IMR-90 (cell line): ENCODE measurements at regions not wholly inside any gene's neighbourhood (a gene's known extent, or its start where the extent isn't known, plus 50 kb on each side); places are given as distances from the start of the nearest gene placed in this dataset.
A peak's percentile ranks its signal among the peaks of the same experiment; 100 is the strongest.

Source experiments
- ATAC-seq: fragments of 200-7000 bp; cut with Tn5 transposase; 2 replicates; pipeline ENCODE4 v1.9.1; 2020; ENCODE audit warnings: low read depth, mild to moderate bottlenecking, moderate library complexity
- BruUV-seq: library from RNA; stranded (reverse); fragments of 400-500 nt; replicated peaks from 2 replicates; lab custom pipeline; 2021; lab: Mats Ljungman, UMichigan
- CTCF ChIA-PET: fragments of 300-600 bp; formaldehyde crosslinking; extraction: SDS; loops from one replicate; lab custom pipeline; 2021; ENCODE audit warnings: antibody characterized with exemption; lab: Yijun Ruan, JAX
- POLR2A ChIA-PET: fragments of 300-600 bp; sonication (Branson Sonifier 250); formaldehyde crosslinking; loops from one replicate; lab custom pipeline; 2022; ENCODE audit warnings: antibody characterized with exemption; ENCODE audit not compliant: unreplicated experiment; lab: Charles Lee
- DNase-seq: peaks from one replicate; pipeline ENCODE4 v3.0.0; 2013
- H2AFZ ChIP-seq: replicated peaks from 2 replicates; pipeline ENCODE3; 2013; ENCODE audit warnings: low read length, mild to moderate bottlenecking; ENCODE audit not compliant: poor library complexity
- H2AK5ac ChIP-seq: 2 replicates; pipeline ENCODE4 v1.6.1; 2013; ENCODE audit warnings: low read depth, low read length, inconsistent platforms
- H2AK9ac ChIP-seq: replicated peaks from 2 replicates; pipeline ENCODE3; 2013; ENCODE audit warnings: mild to moderate bottlenecking, low read depth, low read length, moderate library complexity; ENCODE audit not compliant: poor library complexity
- H2BK120ac ChIP-seq: 2 replicates; pipeline ENCODE4 v1.6.1; 2013; ENCODE audit warnings: low read depth, low read length, inconsistent platforms
- H2BK15ac ChIP-seq: 3 replicates; pipeline ENCODE4 v1.6.1; 2013; ENCODE audit warnings: low read depth, low read length, inconsistent platforms
- H2BK20ac ChIP-seq: 2 replicates; pipeline ENCODE4 v1.6.1; 2013; ENCODE audit warnings: low read depth, mild to moderate bottlenecking, inconsistent platforms, low read length, moderate library complexity
- H2BK5ac ChIP-seq: 2 replicates; pipeline ENCODE4 v1.6.1; 2013; ENCODE audit warnings: mild to moderate bottlenecking, low read depth, low read length, inconsistent platforms; ENCODE audit not compliant: poor library complexity, severe bottlenecking
- H3K14ac ChIP-seq: replicated peaks from 2 replicates; pipeline ENCODE4 v1.6.1; 2013; ENCODE audit warnings: low read depth, low read length, inconsistent platforms
- H3K18ac ChIP-seq: 2 replicates; pipeline ENCODE4 v1.6.1; 2013; ENCODE audit warnings: low read depth, low read length, control low read depth
- H3K23ac ChIP-seq: 2 replicates; pipeline ENCODE4 v1.6.1; 2013; ENCODE audit warnings: low read depth, low read length, inconsistent platforms
- H3K27ac ChIP-seq: 2 replicates; pipeline ENCODE4 v1.5.1; 2013; ENCODE audit warnings: mild to moderate bottlenecking, control low read depth, low read length; ENCODE audit not compliant: insufficient read depth
- H3K27me3 ChIP-seq: 2 replicates; pipeline ENCODE4 v1.6.1; 2013; ENCODE audit warnings: low read length; ENCODE audit not compliant: control insufficient read depth, insufficient read depth
- H3K36me3 ChIP-seq: 2 replicates; pipeline ENCODE4 v1.6.1; 2013; ENCODE audit warnings: low read length, mixed read lengths; ENCODE audit not compliant: control insufficient read depth, insufficient read depth
- H3K4ac ChIP-seq: 2 replicates; pipeline ENCODE4 v1.6.1; 2013; ENCODE audit warnings: low read depth, low read length, inconsistent platforms
- H3K4me1 ChIP-seq: 2 replicates; pipeline ENCODE4 v1.6.1; 2013; ENCODE audit warnings: low read length, mixed read lengths; ENCODE audit not compliant: control insufficient read depth, insufficient read depth
- H3K4me2 ChIP-seq: 2 replicates; pipeline ENCODE4 v1.6.1; 2013; ENCODE audit warnings: low read depth, mild to moderate bottlenecking, control low read depth, low read length, moderate library complexity
- H3K4me3 ChIP-seq: 2 replicates; pipeline ENCODE4 v1.5.1; 2013; ENCODE audit warnings: low read depth, mild to moderate bottlenecking, control low read depth, low read length, moderate library complexity; ENCODE audit not compliant: insufficient read depth
- H3K56ac ChIP-seq: 2 replicates; pipeline ENCODE4 v1.6.1; 2013; ENCODE audit warnings: low read length, inconsistent platforms; ENCODE audit not compliant: insufficient read depth; ENCODE audit errors: extremely low read depth
- H3K79me1 ChIP-seq, 2 experiments: 2 replicates each; pipeline ENCODE4 v1.6.1; 2013; ENCODE audit warnings: low read length in 2 of 2, inconsistent platforms in 1 of 2, low read depth in 1 of 2
- H3K9ac ChIP-seq: 2 replicates; pipeline ENCODE4 v1.6.1; 2013; ENCODE audit warnings: low read depth, low read length, control low read depth
- H3K9me1 ChIP-seq: 2 replicates; pipeline ENCODE4 v1.6.1; 2013; ENCODE audit warnings: low read length, inconsistent platforms; ENCODE audit not compliant: insufficient read depth
- H3K9me3 ChIP-seq: 2 replicates; pipeline ENCODE4 v1.6.1; 2013; ENCODE audit warnings: low read length; ENCODE audit not compliant: control insufficient read depth, insufficient read depth
- H4K20me1 ChIP-seq: 2 replicates; pipeline ENCODE4 v1.6.1; 2013; ENCODE audit warnings: low read length, inconsistent platforms; ENCODE audit not compliant: insufficient read depth
- H4K5ac ChIP-seq: 2 replicates; pipeline ENCODE4 v1.6.1; 2013; ENCODE audit warnings: mild to moderate bottlenecking, low read depth, low read length, control low read depth
- H4K8ac ChIP-seq, 2 experiments: 2 replicates each; pipeline ENCODE4 v1.6.1; 2013; ENCODE audit warnings: low read depth in 2 of 2, low read length in 2 of 2, control low read depth in 1 of 2, inconsistent platforms in 1 of 2
- H4K91ac ChIP-seq: 2 replicates; pipeline ENCODE4 v1.6.1; 2013; ENCODE audit warnings: low read depth, low read length, inconsistent platforms; ENCODE audit not compliant: insufficient read depth
- BHLHE40 ChIP-seq: fragments of 150-350 bp; IDR thresholded peaks from 2 replicates; pipeline ENCODE4 v1.6.1; 2016; ENCODE audit warnings: mild to moderate bottlenecking, low read depth, low read length
- CEBPB ChIP-seq: IDR thresholded peaks from 2 replicates; pipeline ENCODE4 v1.6.1; 2012; ENCODE audit warnings: low read depth, low read length, improper control_type of control experiment
- CHD1 ChIP-seq: IDR thresholded peaks from 2 replicates; pipeline ENCODE4 v1.6.1; 2012; ENCODE audit warnings: low read depth, low read length, improper control_type of control experiment
- CTCF ChIP-seq: conservative IDR thresholded peaks from 2 replicates; pipeline ENCODE4 v1.5.1; 2012; ENCODE audit warnings: mild to moderate bottlenecking, low read depth, low read length, improper control_type of control experiment
- ELK1 ChIP-seq: fragments of 150-350 bp; IDR thresholded peaks from 2 replicates; pipeline ENCODE4 v1.6.1; 2016; ENCODE audit warnings: low read depth, mild to moderate bottlenecking, low read length, moderate library complexity, borderline replicate concordance
- FOS ChIP-seq: fragments of 150-350 bp; IDR thresholded peaks from 2 replicates; pipeline ENCODE4 v1.6.1; 2016; ENCODE audit warnings: low read depth, low read length
- MAFK ChIP-seq: IDR thresholded peaks from 2 replicates; pipeline ENCODE4 v1.6.1; 2012; ENCODE audit warnings: low read depth, low read length, improper control_type of control experiment
- MAZ ChIP-seq: IDR thresholded peaks from 2 replicates; pipeline ENCODE4 v1.6.1; 2012; ENCODE audit warnings: low read depth, mild to moderate bottlenecking, low read length, improper control_type of control experiment, moderate library complexity, borderline replicate concordance
- MXI1 ChIP-seq: IDR thresholded peaks from 2 replicates; pipeline ENCODE4 v1.6.1; 2012; ENCODE audit warnings: low read depth, mild to moderate bottlenecking, low read length, moderate library complexity, borderline replicate concordance
- NFE2L2 ChIP-seq: fragments of 150-350 bp; IDR thresholded peaks from 2 replicates; pipeline ENCODE4 v1.6.1; 2016; ENCODE audit warnings: low read depth, mild to moderate bottlenecking, low read length
- POLR2A ChIP-seq: IDR thresholded peaks from 2 replicates; pipeline ENCODE4 v1.6.1; 2012; ENCODE audit warnings: mild to moderate bottlenecking, low read depth, low read length
- RAD21 ChIP-seq: IDR thresholded peaks from 2 replicates; pipeline ENCODE4 v1.6.1; 2012; ENCODE audit warnings: low read length, improper control_type of control experiment
- RCOR1 ChIP-seq: IDR thresholded peaks from 2 replicates; pipeline ENCODE4 v1.6.1; 2012; ENCODE audit warnings: mild to moderate bottlenecking, low read length, improper control_type of control experiment; ENCODE audit not compliant: insufficient replicate concordance
- RFX5 ChIP-seq: IDR thresholded peaks from 2 replicates; pipeline ENCODE4 v1.8.0; 2012; ENCODE audit warnings: low read depth, mild to moderate bottlenecking, low read length, moderate library complexity
- SMC3 ChIP-seq: fragments of 150-350 bp; IDR thresholded peaks from 2 replicates; pipeline ENCODE4 v1.6.1; 2016; ENCODE audit warnings: low read depth, mild to moderate bottlenecking, antibody characterized with exemption, low read length, moderate library complexity
- USF2 ChIP-seq: fragments of 150-350 bp; IDR thresholded peaks from 2 replicates; pipeline ENCODE4 v1.6.1; 2017; ENCODE audit warnings: mild to moderate bottlenecking, antibody characterized with exemption, low read length, low read depth
- WGBS, 2 experiments: methylation state at CpG; one replicate each; pipeline versions ENCODE4 v1.1.5 to v1.1.7; 2013; ENCODE audit warnings: missing lambda C conversion rate in 2 of 2; ENCODE audit not compliant: insufficient read length in 1 of 2; ENCODE audit errors: extremely low coverage in 2 of 2; 5-methylcytosine and 5-hydroxymethylcytosine counted together
- dilution Hi-C: fragments of 300-500 bp; cut with HindIII; formaldehyde crosslinking; loops from one replicate; pipeline ENCODE4 v1.14.3; 2018; ENCODE audit warnings: low sequenced_read_pairs; ENCODE audit not compliant: unreplicated experiment
- in situ Hi-C: fragments of 300-500 bp; cut with MboI; formaldehyde crosslinking; loops from 3 replicates; pipeline ENCODE4 v1.14.3; 2019; ENCODE audit warnings: low sequenced_read_pairs, inconsistent platforms, mixed read lengths
- intact Hi-C: fragments of 100-400 bp; cut with micrococcal nuclease; formaldehyde crosslinking; loops from 2 replicates; pipeline ENCODE4 v1.10.0; 2022

DNA sequence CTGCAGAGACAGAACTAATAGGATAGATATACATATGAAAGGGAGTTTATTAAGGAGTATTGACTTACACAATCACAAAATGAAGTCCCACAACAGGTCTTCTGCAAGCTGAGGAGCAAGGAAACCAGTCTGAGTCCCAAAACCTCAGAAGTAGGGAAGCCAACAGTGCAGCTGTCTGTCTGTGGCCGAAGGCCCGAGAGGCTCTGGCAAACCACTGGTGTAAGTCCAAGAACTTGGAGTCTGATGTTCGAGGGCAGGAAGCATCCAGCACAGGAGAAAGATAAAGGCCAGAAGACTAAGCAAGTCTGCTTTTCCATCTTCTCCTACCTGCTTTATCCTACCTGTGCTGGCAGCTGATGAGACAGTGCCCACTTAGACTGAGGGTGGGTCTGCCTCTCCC, 89.6 kb downstream of the MXRA5 start:
- in situ Hi-C loops (no loop called here), dilution Hi-C loops (no loop called here), intact Hi-C loops (no loop called here)
- Histone ChIP-seq H4K5ac (no peak overlapping the region), H3K14ac (no peak overlapping the region), H2BK5ac (no peak overlapping the region), H2AK5ac (no peak overlapping the region), H3K23ac (no peak overlapping the region), H2BK20ac (no peak overlapping the region), H4K91ac (no peak overlapping the region), H3K9me3 (no peaks in the 10 kb centered on the region; the same call in 1 of the 2 replicates), H3K27ac (no peak overlapping the region), H4K20me1 (no peaks in the 10 kb centered on the region), H3K9me1 (no peaks in the 10 kb centered on the region), H3K18ac (no peak overlapping the region), H2AK9ac (no peak overlapping the region), H3K27me3 (no peaks in the 10 kb centered on the region), H3K9ac (no peak overlapping the region), H2BK120ac (0 out of 2 replicates have a peak overlapping the region, but pooled peaks have one; percentile 19), H3K4me3 (no peak overlapping the region), H4K8ac (no peak overlapping the region), H3K4ac (no peak overlapping the region), H3K4me2 (no peak overlapping the region), H2AFZ (no peak overlapping the region), H3K56ac (no peak overlapping the region), H3K4me1 (no peaks in the 10 kb centered on the region), H3K79me1 (no peaks in the 10 kb centered on the region), H3K36me3 (no peaks in the 10 kb centered on the region), H2BK15ac (no peak overlapping the region)
- WGBS, 2 experiments, result no CpG with 5 or more reads among the region's 3 CpGs
- no peak for TF ChIP-seq RCOR1
- TF ChIP-seq MAZ, result no peak
- TF ChIP-seq RFX5, result no peak
- no peak for TF ChIP-seq MAFK
- TF ChIP-seq NFE2L2, result no peak
- TF ChIP-seq SMC3, result no peak
- no peak for TF ChIP-seq MXI1
- TF ChIP-seq POLR2A, result no peak
- no peak for TF ChIP-seq FOS
- no peak for TF ChIP-seq CTCF
- no peak for TF ChIP-seq BHLHE40
- TF ChIP-seq CHD1, result no peak
- no peak for TF ChIP-seq ELK1
- no peak for TF ChIP-seq RAD21
- TF ChIP-seq CEBPB, result no peak
- no peak for TF ChIP-seq USF2
- CTCF ChIA-PET, result no interaction called here
- POLR2A ChIA-PET, result no interaction called here
- no peak for DNase-seq
- BruUV-seq, result no TSS peak
- no peak for ATAC-seq
